GM06990 (cell line): ENCODE measurements at regions not wholly inside any gene's neighbourhood (a gene's known extent, or its start where the extent isn't known, plus 50 kb on each side); places are given as distances from the start of the nearest gene placed in this dataset.

Source experiments
- DNase-seq: peaks from one replicate; pipeline ENCODE4 v3.0.0-alpha.2; 2011; ENCODE audit not compliant: insufficient read length; ENCODE audit errors: extremely low read depth
- H3K27me3 ChIP-seq: replicated peaks from 2 replicates; pipeline ENCODE4 v1.6.0; 2011; ENCODE audit warnings: low read length; ENCODE audit not compliant: control insufficient read depth, insufficient read depth
- H3K36me3 ChIP-seq: 2 replicates; pipeline ENCODE4 v1.5.1; 2011; ENCODE audit warnings: low read length; ENCODE audit not compliant: control insufficient read depth, insufficient read depth
- H3K4me3 ChIP-seq: replicated peaks from 2 replicates; pipeline ENCODE4 v1.5.1; 2011; ENCODE audit warnings: low read depth, mild to moderate bottlenecking, control low read depth, low read length
- TF ChIP-seq, protein P1 (sequence below): IDR thresholded peaks from 2 replicates; pipeline ENCODE4 v1.5.1; 2011; ENCODE audit warnings: low read length, control low read depth, mild to moderate bottlenecking, inconsistent platforms; ENCODE audit not compliant: insufficient read depth, poor library complexity, severe bottlenecking

DNA sequence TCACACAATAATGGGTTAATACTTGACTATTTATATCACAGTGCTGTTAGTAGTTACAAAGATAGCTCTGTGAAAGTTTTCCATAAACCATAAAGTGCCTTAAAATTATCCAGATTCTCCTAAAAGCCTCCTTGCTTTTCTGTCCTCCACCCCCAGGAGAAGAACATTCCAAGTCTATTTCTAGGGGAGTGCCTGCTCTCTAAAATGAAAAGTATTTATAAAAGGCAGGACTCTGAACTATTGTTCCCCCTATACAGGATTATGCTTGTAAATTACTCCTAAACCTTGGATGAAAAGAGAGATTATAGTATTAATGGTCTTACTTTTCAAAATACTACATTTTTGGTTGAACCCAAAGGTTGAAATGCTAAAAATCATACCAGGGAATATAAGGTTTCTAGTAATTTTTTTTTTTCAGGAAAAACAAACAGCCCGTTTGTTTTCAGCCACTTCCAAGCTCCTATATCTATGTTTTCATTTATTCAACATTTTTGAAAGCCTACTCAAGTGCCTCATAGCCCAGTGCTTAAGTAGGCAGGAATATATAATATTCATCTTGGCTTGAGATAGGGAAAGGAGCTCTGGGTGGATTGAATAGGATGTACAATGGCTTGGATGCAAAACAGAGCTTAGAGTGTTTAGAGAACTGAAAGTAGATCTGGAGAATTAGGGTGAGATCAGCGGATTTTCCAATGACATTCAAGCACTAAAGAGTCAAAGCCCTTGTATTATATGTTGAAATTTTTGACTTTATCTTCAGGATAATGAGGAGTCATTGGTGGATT, 320.7 kb downstream of the GPR37 start:
- no peaks in the 10 kb centered on the region for H3K36me3 ChIP-seq
- TF ChIP-seq, protein P1, sequence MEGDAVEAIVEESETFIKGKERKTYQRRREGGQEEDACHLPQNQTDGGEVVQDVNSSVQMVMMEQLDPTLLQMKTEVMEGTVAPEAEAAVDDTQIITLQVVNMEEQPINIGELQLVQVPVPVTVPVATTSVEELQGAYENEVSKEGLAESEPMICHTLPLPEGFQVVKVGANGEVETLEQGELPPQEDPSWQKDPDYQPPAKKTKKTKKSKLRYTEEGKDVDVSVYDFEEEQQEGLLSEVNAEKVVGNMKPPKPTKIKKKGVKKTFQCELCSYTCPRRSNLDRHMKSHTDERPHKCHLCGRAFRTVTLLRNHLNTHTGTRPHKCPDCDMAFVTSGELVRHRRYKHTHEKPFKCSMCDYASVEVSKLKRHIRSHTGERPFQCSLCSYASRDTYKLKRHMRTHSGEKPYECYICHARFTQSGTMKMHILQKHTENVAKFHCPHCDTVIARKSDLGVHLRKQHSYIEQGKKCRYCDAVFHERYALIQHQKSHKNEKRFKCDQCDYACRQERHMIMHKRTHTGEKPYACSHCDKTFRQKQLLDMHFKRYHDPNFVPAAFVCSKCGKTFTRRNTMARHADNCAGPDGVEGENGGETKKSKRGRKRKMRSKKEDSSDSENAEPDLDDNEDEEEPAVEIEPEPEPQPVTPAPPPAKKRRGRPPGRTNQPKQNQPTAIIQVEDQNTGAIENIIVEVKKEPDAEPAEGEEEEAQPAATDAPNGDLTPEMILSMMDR, result no peak
- no peak for DNase-seq
- H3K27me3 ChIP-seq, result no peaks in the 10 kb centered on the region
- no peak overlapping the region for H3K4me3 ChIP-seq

DNA sequence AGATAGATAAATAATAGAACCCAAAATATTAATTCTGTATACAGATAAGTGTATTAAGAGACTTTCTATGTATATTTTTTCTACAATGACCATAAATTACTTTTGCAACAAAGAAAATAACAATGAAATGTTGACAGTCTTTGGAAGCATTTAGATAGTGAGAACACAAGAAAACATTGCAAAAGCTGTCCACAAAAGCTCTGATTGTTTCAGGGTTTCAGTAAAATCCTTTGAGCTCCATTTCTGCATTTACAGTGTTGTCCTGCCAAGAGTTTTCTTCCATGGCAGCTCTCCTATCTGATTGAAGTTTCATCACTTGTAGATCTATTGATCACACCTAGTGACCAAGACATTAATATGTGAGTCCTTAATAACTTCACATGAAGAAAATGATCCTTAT, 321.8 kb downstream of the GPR37 start:
- TF ChIP-seq, protein P1, result no peak
- no peak for DNase-seq
- H3K36me3 ChIP-seq, result no peaks in the 10 kb centered on the region
- no peak overlapping the region for H3K4me3 ChIP-seq
- no peaks in the 10 kb centered on the region for H3K27me3 ChIP-seq

DNA sequence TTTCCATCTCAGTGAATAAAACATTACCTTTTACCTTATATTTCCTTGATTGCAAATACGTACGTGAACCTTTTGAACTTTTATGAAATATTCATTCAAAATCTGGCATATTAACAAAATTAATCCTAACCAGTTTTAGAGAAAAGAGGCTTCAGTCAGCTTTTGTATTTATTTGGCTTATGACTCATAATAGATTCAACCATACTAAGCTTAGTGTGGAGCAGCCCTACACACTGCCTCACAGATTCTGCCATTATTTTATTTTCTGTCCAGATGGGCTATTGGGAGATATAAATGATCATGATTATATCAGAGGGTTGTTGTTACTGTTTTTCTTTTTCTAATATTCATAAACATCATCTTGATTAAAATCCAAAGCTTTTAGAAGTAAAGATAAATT, 325.5 kb downstream of the GPR37 start:
- Histone ChIP-seq H3K36me3 (no peaks in the 10 kb centered on the region), H3K27me3 (no peaks in the 10 kb centered on the region), H3K4me3 (no peak overlapping the region)
- DNase-seq, result no peak
- TF ChIP-seq, protein P1, result no peak

DNA sequence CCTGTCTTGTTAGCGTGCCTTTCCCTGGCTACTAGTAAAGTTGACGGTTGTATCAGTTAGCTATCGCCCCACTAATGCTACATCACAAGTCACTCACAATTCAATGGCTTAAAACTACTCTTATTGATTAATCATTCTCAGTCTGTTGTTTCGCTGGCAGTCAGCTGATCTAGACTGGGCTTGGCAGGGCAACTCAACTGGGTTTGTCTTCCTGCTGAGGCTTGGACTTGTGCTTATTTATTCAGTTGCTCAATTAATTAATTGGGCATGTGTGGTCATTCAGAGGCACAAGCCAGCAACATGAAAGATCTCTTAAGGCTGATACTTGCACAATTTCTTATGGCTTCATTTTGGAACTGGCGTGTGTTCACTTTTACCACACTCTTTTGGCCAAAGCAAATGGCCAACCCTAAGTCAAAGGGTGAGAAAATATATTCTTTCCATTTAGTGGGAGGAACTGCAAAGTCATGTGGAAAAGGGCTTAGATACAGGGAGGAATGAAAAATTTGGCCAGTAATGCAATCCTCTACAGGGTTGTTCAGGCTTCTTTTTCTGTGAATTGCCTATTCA, 333.5 kb downstream of the GPR37 start:
- TF ChIP-seq, protein P1, result no peak
- no peaks in the 10 kb centered on the region for H3K27me3 ChIP-seq
- H3K4me3 ChIP-seq, result no peak overlapping the region
- DNase-seq, result no peak
- no peaks in the 10 kb centered on the region for H3K36me3 ChIP-seq

DNA sequence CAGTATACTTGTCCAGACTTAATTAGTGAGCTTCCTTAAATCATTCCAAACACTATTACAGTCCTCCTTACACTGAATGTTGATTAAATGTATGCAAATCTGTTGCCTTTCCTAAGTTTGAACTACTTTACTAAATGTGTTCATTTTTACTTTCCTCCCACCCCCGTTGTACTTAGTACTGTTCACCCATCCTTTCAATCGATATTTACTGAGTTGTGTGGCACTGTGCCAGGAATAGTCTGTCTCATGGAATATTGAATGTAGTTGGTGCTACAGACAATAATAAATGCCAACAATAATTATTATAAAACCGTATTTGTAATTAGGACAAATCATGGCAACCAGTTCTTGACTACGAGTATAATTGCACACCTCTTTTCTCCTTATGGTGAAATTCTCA, 335.7 kb downstream of the GPR37 start:
- Histone ChIP-seq H3K4me3 (no peak overlapping the region), H3K27me3 (no peaks in the 10 kb centered on the region), H3K36me3 (no peaks in the 10 kb centered on the region)
- TF ChIP-seq, protein P1, result no peak
- no peak for DNase-seq
